ENCODE measurements at regions not wholly inside any gene's neighbourhood (a gene's known extent, or its start where the extent isn't known, plus 50 kb on each side); places are given as distances from the start of the nearest gene placed in this dataset.
"Not testable (repeated sequence)": the region's sequence is repeated elsewhere in the genome, so short reads cannot be mapped to it uniquely, and the experiment has no call there.

DNA sequence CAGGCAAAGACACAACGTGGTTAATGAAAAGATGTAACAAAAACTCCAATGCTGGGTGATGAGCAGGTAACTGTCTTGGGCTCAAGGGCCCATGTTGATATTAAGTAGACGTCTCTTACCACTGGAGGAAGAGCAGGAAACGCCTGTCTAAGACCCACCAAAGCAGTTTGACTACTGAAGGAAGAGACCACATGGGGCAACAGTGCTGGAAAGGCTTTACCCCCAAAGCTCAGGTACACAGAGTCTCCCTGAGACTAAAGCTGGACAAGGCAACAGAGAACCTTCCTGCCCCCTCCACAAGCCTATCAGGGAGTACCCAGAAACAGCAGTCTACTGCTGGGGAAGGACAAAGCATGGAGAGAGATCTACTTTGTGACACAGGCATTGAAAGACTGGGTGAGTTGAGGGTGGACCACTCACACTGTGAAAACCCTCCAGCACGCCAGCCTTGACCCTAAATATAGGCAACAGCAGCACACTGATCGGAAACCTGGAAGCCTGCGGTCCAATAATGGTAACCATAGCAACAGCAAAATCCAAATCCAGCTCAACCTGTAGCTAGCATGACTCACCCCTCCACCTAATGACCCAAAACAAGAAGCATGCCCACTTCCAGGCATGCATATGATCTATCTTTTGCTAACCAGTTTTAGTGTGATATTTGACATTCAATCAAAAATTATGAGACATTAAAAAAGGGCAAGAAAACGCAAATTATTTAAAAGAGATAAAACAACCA, 270.5 kb upstream of the SDK2 start:
- Histone ChIP-seq H3K4me2 (ENCODE audit: low read length) (no peak overlapping the region), H3K36me3 (ENCODE audit: insufficient read depth, low read length) (no peaks in the 10 kb centered on the region; the same call in 1 of the 2 replicates), H3K79me2 (ENCODE audit: insufficient read depth, low read length) (no peaks in the 10 kb centered on the region), H3K9ac (ENCODE audit: low read length) (no peak overlapping the region), H3F3A (ENCODE audit: insufficient read depth, low read length) (no peaks in the 10 kb centered on the region), H3K9me3 (ENCODE audit: low read length) (no peaks in the 10 kb centered on the region), H4K20me1 (ENCODE audit: insufficient read depth, low read length) (no peaks in the 10 kb centered on the region), H3K9me2 (ENCODE audit: low read depth, low read length) (no peaks in the 10 kb centered on the region; the same call in 1 of the 2 replicates), H3K27me3 (ENCODE audit: insufficient read depth, low read length) (no peaks in the 10 kb centered on the region), H3K27ac (ENCODE audit: low read depth, low read length, poor library complexity, severe bottlenecking) (no peak overlapping the region), H3K4me1 (ENCODE audit: insufficient read depth, low read length, severe bottlenecking) (no peaks in the 10 kb centered on the region), H3K4me3 (ENCODE audit: low read depth, low read length, poor library complexity, severe bottlenecking) (no peak overlapping the region), H2AFZ (ENCODE audit: low read length) (no peak overlapping the region)
- no peak for TF ChIP-seq EZH2 (IDR thresholded peaks at IDR 0.05; ENCODE audit: borderline replicate concordance, low read length)
- TF ChIP-seq, protein P1, sequence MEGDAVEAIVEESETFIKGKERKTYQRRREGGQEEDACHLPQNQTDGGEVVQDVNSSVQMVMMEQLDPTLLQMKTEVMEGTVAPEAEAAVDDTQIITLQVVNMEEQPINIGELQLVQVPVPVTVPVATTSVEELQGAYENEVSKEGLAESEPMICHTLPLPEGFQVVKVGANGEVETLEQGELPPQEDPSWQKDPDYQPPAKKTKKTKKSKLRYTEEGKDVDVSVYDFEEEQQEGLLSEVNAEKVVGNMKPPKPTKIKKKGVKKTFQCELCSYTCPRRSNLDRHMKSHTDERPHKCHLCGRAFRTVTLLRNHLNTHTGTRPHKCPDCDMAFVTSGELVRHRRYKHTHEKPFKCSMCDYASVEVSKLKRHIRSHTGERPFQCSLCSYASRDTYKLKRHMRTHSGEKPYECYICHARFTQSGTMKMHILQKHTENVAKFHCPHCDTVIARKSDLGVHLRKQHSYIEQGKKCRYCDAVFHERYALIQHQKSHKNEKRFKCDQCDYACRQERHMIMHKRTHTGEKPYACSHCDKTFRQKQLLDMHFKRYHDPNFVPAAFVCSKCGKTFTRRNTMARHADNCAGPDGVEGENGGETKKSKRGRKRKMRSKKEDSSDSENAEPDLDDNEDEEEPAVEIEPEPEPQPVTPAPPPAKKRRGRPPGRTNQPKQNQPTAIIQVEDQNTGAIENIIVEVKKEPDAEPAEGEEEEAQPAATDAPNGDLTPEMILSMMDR (IDR thresholded peaks at IDR 0.05; ENCODE audit: low read length) = no peak

DNA sequence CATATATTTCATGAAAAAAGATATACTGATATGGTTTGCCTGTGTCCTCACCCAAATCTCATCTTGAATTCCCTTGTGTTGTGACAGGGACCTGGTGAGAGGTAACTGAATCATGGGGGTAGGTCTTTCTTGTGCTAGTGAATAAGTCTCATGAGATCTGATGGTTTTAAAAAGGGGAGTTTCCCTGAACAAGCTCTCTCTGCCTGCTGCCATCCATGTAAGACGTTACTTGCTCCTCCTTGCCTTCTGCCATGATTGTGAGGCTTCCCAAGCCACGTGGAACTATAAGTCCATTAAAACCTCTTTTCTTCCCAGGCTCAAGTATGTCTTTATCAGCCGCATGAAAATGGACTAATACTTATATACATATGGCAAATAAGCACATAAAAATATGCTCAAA, 274.8 kb upstream of the SDK2 start:
- H4K20me1 ChIP-seq (ENCODE audit: insufficient read depth, low read length); H3K9me2 ChIP-seq (ENCODE audit: low read depth, low read length); H3K79me2 ChIP-seq (ENCODE audit: insufficient read depth, low read length); H3K36me3 ChIP-seq (ENCODE audit: insufficient read depth, low read length); H3K9me3 ChIP-seq (ENCODE audit: low read length); H3K9ac ChIP-seq (ENCODE audit: low read length); H3K27ac ChIP-seq (ENCODE audit: low read depth, low read length, poor library complexity, severe bottlenecking); H3K4me2 ChIP-seq (ENCODE audit: low read length); H3K27me3 ChIP-seq (ENCODE audit: insufficient read depth, low read length); H3K4me1 ChIP-seq (ENCODE audit: insufficient read depth, low read length, severe bottlenecking); H3K4me3 ChIP-seq (ENCODE audit: low read depth, low read length, poor library complexity, severe bottlenecking); H2AFZ ChIP-seq (ENCODE audit: low read length); H3F3A ChIP-seq (ENCODE audit: insufficient read depth, low read length): not testable (repeated sequence)

DNA sequence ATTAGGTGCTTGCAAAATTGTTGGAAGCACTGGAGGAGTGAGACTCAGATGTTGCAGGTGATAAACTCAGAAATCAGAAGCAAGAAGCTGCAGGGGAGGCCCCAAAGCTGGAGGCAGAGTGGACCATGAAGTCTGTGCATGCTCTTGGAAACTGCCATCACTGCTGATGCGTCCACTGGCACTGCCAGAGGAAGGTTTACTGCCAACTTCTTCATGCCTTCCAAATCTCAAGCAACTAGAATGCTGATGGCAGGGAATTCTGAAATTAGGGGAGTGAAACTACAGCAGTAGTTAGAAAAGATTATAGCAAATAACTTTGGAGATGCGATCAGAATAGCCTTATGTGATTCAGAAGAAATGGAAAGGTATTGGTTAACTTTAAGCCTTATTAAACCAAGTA, 277.1 kb upstream of the SDK2 start:
- Histone ChIP-seq H3K4me1 (ENCODE audit: insufficient read depth, low read length, severe bottlenecking) (no peaks in the 10 kb centered on the region), H3K9me2 (ENCODE audit: low read depth, low read length) (no peaks in the 10 kb centered on the region; the same call in 1 of the 2 replicates), H3K36me3 (ENCODE audit: insufficient read depth, low read length) (no peaks in the 10 kb centered on the region; the same call in 1 of the 2 replicates), H3F3A (ENCODE audit: insufficient read depth, low read length) (no peaks in the 10 kb centered on the region), H3K4me3 (ENCODE audit: low read depth, low read length, poor library complexity, severe bottlenecking) (no peak overlapping the region), H3K79me2 (ENCODE audit: insufficient read depth, low read length) (no peaks in the 10 kb centered on the region), H3K9me3 (ENCODE audit: low read length) (no peaks in the 10 kb centered on the region), H4K20me1 (ENCODE audit: insufficient read depth, low read length) (no peaks in the 10 kb centered on the region), H3K4me2 (ENCODE audit: low read length) (no peak overlapping the region), H3K27ac (ENCODE audit: low read depth, low read length, poor library complexity, severe bottlenecking) (no peak overlapping the region), H2AFZ (ENCODE audit: low read length) (no peak overlapping the region), H3K9ac (ENCODE audit: low read length) (no peak overlapping the region), H3K27me3 (ENCODE audit: insufficient read depth, low read length) (no peaks in the 10 kb centered on the region; the same call in 1 of the 2 replicates)
- TF ChIP-seq, protein P1 (IDR thresholded peaks at IDR 0.05; ENCODE audit: low read length) = no peak
- no peak for TF ChIP-seq EZH2 (IDR thresholded peaks at IDR 0.05; ENCODE audit: borderline replicate concordance, low read length)

All from OCI-LY1 (cell line).